ENCODE measurements at regions not wholly inside any gene's neighbourhood (a gene's known extent, or its start where the extent isn't known, plus 50 kb on each side); places are given as distances from the start of the nearest gene placed in this dataset.
"Not testable (repeated sequence)": the region's sequence is repeated elsewhere in the genome, so short reads cannot be mapped to it uniquely, and the experiment has no call there.

- no peak for DNase-seq
- in situ Hi-C loops (cut with MboI; ENCODE audit: low pct_unique_long_range_greater_than_20kb, low sequenced_read_pairs), result no loop called here
Measured at GRCh38 chr6:78611102-78611620, 256.2 kb upstream of the IRAK1BP1 start.

GRCh38 chr6:78611886-78612480 is 255.4 kb upstream of the IRAK1BP1 start:
- DNase-seq, result peak; percentile 16
- in situ Hi-C loops (cut with MboI; ENCODE audit: low pct_unique_long_range_greater_than_20kb, low sequenced_read_pairs), result no loop called here

- in situ Hi-C loops (cut with MboI; ENCODE audit: low pct_unique_long_range_greater_than_20kb, low sequenced_read_pairs), result no loop called here
- no peak for DNase-seq
Measured at GRCh38 chr6:78614961-78615360, 252.4 kb upstream of the IRAK1BP1 start.

GRCh38 chr6:78615430-78615904 is 251.9 kb upstream of the IRAK1BP1 start:
- in situ Hi-C loops (cut with MboI; ENCODE audit: low pct_unique_long_range_greater_than_20kb, low sequenced_read_pairs), result no loop called here
- no peak for DNase-seq

GRCh38 chr6:78618970-78619369 is 248.4 kb upstream of the IRAK1BP1 start:
- in situ Hi-C loops (cut with MboI; ENCODE audit: low pct_unique_long_range_greater_than_20kb, low sequenced_read_pairs), result no loop called here
- DNase-seq, result no peak

- in situ Hi-C loops (cut with MboI; ENCODE audit: low pct_unique_long_range_greater_than_20kb, low sequenced_read_pairs), result no loop called here
- DNase-seq, result no peak
Measured at GRCh38 chr6:78623554-78623953, 243.8 kb upstream of the IRAK1BP1 start.

GRCh38 chr6:78629154-78629721 is 238.1 kb upstream of the IRAK1BP1 start:
- no peak for DNase-seq
- in situ Hi-C loops (cut with MboI; ENCODE audit: low pct_unique_long_range_greater_than_20kb, low sequenced_read_pairs), result no loop called here

- in situ Hi-C loops (cut with MboI; ENCODE audit: low pct_unique_long_range_greater_than_20kb, low sequenced_read_pairs), result no loop called here
- no peak for DNase-seq
Measured at GRCh38 chr6:78629836-78630235, 237.5 kb upstream of the IRAK1BP1 start.

GRCh38 chr6:78631976-78632375 is 235.4 kb upstream of the IRAK1BP1 start:
- in situ Hi-C loops (cut with MboI; ENCODE audit: low pct_unique_long_range_greater_than_20kb, low sequenced_read_pairs), result no loop called here
- no peak for DNase-seq

GRCh38 chr6:78639111-78640110 is 227.9 kb upstream of the IRAK1BP1 start:
- in situ Hi-C loops (cut with MboI; ENCODE audit: low pct_unique_long_range_greater_than_20kb, low sequenced_read_pairs), result no loop called here
- DNase-seq, result no peak

- in situ Hi-C loops (cut with MboI; ENCODE audit: low pct_unique_long_range_greater_than_20kb, low sequenced_read_pairs), result not testable (repeated sequence)
Measured at GRCh38 chr6:78643976-78644375, 223.4 kb upstream of the IRAK1BP1 start.

GRCh38 chr6:78646542-78647415 is 220.6 kb upstream of the IRAK1BP1 start:
- in situ Hi-C loops (cut with MboI; ENCODE audit: low pct_unique_long_range_greater_than_20kb, low sequenced_read_pairs); DNase-seq: not testable (repeated sequence)

More at GRCh38 chr6:78643976-78644375, 223.4 kb upstream of the IRAK1BP1 start:
- not testable (repeated sequence) for DNase-seq

- DNase-seq; in situ Hi-C loops (cut with MboI; ENCODE audit: low pct_unique_long_range_greater_than_20kb, low sequenced_read_pairs): not testable (repeated sequence)
Measured at GRCh38 chr6:78665819-78666218, 201.5 kb upstream of the IRAK1BP1 start.

GRCh38 chr6:78666764-78667163 is 200.6 kb upstream of the IRAK1BP1 start:
- in situ Hi-C loops (cut with MboI; ENCODE audit: low pct_unique_long_range_greater_than_20kb, low sequenced_read_pairs), result no loop called here
- DNase-seq, result no peak

GRCh38 chr6:78670156-78670555 is 197.2 kb upstream of the IRAK1BP1 start:
- in situ Hi-C loops (cut with MboI; ENCODE audit: low pct_unique_long_range_greater_than_20kb, low sequenced_read_pairs), result no loop called here
- DNase-seq, result no peak

- in situ Hi-C loops (cut with MboI; ENCODE audit: low pct_unique_long_range_greater_than_20kb, low sequenced_read_pairs), result no loop called here
- no peak for DNase-seq
Measured at GRCh38 chr6:78670802-78671201, 196.5 kb upstream of the IRAK1BP1 start.

- in situ Hi-C loops (cut with MboI; ENCODE audit: low pct_unique_long_range_greater_than_20kb, low sequenced_read_pairs); DNase-seq: not testable (repeated sequence)
Measured at GRCh38 chr6:78676069-78677007, 191.0 kb upstream of the IRAK1BP1 start.

GRCh38 chr6:78688668-78689067 is 178.7 kb upstream of the IRAK1BP1 start:
- in situ Hi-C loops (cut with MboI; ENCODE audit: low pct_unique_long_range_greater_than_20kb, low sequenced_read_pairs), result no loop called here
- DNase-seq, result no peak

Data from KBM-7 (cell line).